ENCODE measurements at regions not wholly inside any gene's neighbourhood (a gene's known extent, or its start where the extent isn't known, plus 50 kb on each side); places are given as distances from the start of the nearest gene placed in this dataset.

DNA sequence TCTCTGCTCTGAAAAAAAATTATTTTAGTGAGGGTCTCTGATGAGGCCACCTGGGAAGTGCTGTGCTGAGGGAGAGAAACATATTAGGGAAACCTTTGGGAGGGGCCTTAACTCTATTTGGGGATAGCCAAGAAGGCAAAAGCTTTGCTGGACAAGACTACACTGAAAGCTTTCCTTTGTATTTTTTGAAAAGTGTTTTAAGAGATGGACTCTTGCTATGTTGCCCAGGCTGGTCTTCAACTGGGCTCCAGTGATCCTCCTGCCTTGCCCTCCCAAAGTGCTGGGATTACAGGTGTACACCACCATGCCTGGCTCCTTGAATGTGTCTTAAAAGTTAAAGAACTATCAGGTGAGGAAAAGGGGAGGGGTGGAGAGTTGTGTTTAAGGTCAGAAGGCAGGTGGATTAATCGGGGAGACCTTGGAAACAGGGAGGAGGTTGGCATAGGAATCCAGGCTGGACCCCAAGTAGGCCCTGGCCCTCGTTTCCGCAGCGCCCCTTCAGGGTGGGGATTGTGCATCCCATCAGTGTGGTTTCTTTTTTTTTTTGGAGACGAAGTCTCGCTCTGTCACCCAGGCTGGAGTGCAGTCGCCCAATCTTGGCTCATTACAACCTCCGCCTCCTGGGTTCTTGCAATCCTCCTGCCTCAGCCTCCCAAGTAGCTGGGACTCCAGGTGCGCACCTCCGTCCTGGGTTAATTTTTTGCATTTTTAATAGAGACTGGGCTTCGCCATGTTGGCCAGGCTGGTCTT, 92.1 kb downstream of the MYCN start:
- TF ChIP-seq FOXK2 (IDR thresholded peaks at IDR 0.05) (no peak), SUZ12 (IDR thresholded peaks at IDR 0.05) (no peak), ZNF384 (IDR thresholded peaks at IDR 0.05) (no peak), LEF1 (IDR thresholded peaks at IDR 0.05; ENCODE audit: borderline replicate concordance) (no peak), SP1 (IDR thresholded peaks at IDR 0.05) (no peak), FOXA1 (IDR thresholded peaks at IDR 0.05) (no peak), FOXM1 (IDR thresholded peaks at IDR 0.05; ENCODE audit: borderline replicate concordance) (no peak), CTBP1 (IDR thresholded peaks at IDR 0.05; ENCODE audit: borderline replicate concordance) (no peak), HDGF (IDR thresholded peaks at IDR 0.05; ENCODE audit: borderline replicate concordance) (no peak), ARNT (IDR thresholded peaks at IDR 0.05) (no peak), ELF4 (IDR thresholded peaks at IDR 0.05) (no peak), TARDBP (IDR thresholded peaks at IDR 0.05) (no peak), BHLHE40 (IDR thresholded peaks at IDR 0.05; ENCODE audit: borderline replicate concordance) (no peak)
